HG03135 (cell line): ENCODE measurements at regions not wholly inside any gene's neighbourhood (a gene's known extent, or its start where the extent isn't known, plus 50 kb on each side); places are given as distances from the start of the nearest gene placed in this dataset.
"Not testable (repeated sequence)": the region's sequence is repeated elsewhere in the genome, so short reads cannot be mapped to it uniquely, and the experiment has no call there.

Experiments
- ATAC-seq: cut with Tn5 transposase; IDR thresholded peaks from one replicate; pipeline ENCODE4 v1.9.1; 2021; ENCODE audit warnings: mild to moderate bottlenecking, moderate library complexity; ENCODE audit not compliant: unreplicated experiment

- no peak for ATAC-seq
Observed at GRCh38 chr3:109982201-109982600, 644.9 kb upstream of the DPPA4 start.

- no peak for ATAC-seq
Observed at GRCh38 chr3:109984976-109985375, 647.6 kb upstream of the DPPA4 start.

GRCh38 chr3:109985943-109986555 lies 648.7 kb upstream of the DPPA4 start:
- ATAC-seq = no peak

GRCh38 chr3:109994853-109995252 lies 657.5 kb upstream of the DPPA4 start:
- no peak for ATAC-seq

- ATAC-seq = no peak
Observed at GRCh38 chr3:109995377-109995776, 658.0 kb upstream of the DPPA4 start.

GRCh38 chr3:110001905-110002304 lies 664.6 kb upstream of the DPPA4 start:
- ATAC-seq = not testable (repeated sequence)

- no peak for ATAC-seq
Observed at GRCh38 chr3:110006913-110007312, 669.6 kb upstream of the DPPA4 start.

GRCh38 chr3:110015231-110015963 lies 678.1 kb upstream of the DPPA4 start:
- ATAC-seq = no peak

- ATAC-seq = no peak
Observed at GRCh38 chr3:110016235-110016815, 679.0 kb upstream of the DPPA4 start.

GRCh38 chr3:110017304-110017703 lies 680.0 kb upstream of the DPPA4 start:
- ATAC-seq = no peak

GRCh38 chr3:110021659-110022058 lies 684.3 kb upstream of the DPPA4 start:
- ATAC-seq = no peak

GRCh38 chr3:110023022-110023421 lies 685.7 kb upstream of the DPPA4 start:
- ATAC-seq = not testable (repeated sequence)

- no peak for ATAC-seq
Observed at GRCh38 chr3:110026421-110026820, 689.1 kb upstream of the DPPA4 start.

- ATAC-seq = no peak
Observed at GRCh38 chr3:110027446-110028080, 690.2 kb upstream of the DPPA4 start.

GRCh38 chr3:110031975-110032374 lies 694.6 kb upstream of the DPPA4 start:
- ATAC-seq = no peak

GRCh38 chr3:110059431-110059830 lies 722.1 kb upstream of the DPPA4 start:
- ATAC-seq = no peak

GRCh38 chr3:110062716-110063115 lies 725.4 kb upstream of the DPPA4 start:
- no peak for ATAC-seq

GRCh38 chr3:110063178-110063577 lies 725.8 kb upstream of the DPPA4 start:
- ATAC-seq = no peak

GRCh38 chr3:110066206-110066605 lies 728.9 kb upstream of the DPPA4 start:
- no peak for ATAC-seq

- ATAC-seq = no peak
Observed at GRCh38 chr3:110067527-110067926, 730.2 kb upstream of the DPPA4 start.

- ATAC-seq = no peak
Observed at GRCh38 chr3:110069761-110070160, 732.4 kb upstream of the DPPA4 start.
